WERI-Rb-1 (cell line): ENCODE measurements at regions not wholly inside any gene's neighbourhood (a gene's known extent, or its start where the extent isn't known, plus 50 kb on each side); places are given as distances from the start of the nearest gene placed in this dataset.

Experiments used
- DNase-seq: peaks from one replicate; pipeline ENCODE4 v3.0.0-alpha.2; 2020
- H3K27ac ChIP-seq: fragments of 250-450 bp; sonication (Bioruptor Pico); 2 replicates; pipeline ENCODE4 v1.5.1; 2020; ENCODE audit warnings: mild to moderate bottlenecking, moderate library complexity
- H3K27me3 ChIP-seq: fragments of 250-450 bp; sonication (Bioruptor Pico); 2 replicates; pipeline ENCODE4 v1.5.1; 2021; ENCODE audit warnings: mild to moderate bottlenecking, low read depth, moderate library complexity; ENCODE audit not compliant: insufficient read depth, severe bottlenecking
- H3K36me3 ChIP-seq: fragments of 250-450 bp; sonication (Bioruptor Pico); 2 replicates; pipeline ENCODE4 v1.5.1; 2020; ENCODE audit warnings: mild to moderate bottlenecking, moderate library complexity
- H3K4me3 ChIP-seq: 2 replicates; pipeline ENCODE4 v1.5.1; 2011; ENCODE audit warnings: low read depth, mild to moderate bottlenecking, control low read depth, low read length
- H3K9me3 ChIP-seq: fragments of 250-450 bp; sonication (Bioruptor Pico); 2 replicates; pipeline ENCODE4 v1.5.1; 2021; ENCODE audit warnings: mild to moderate bottlenecking, moderate library complexity; ENCODE audit not compliant: severe bottlenecking
- CTCF ChIP-seq: IDR thresholded peaks from 2 replicates; pipeline ENCODE4 v1.5.1; 2011; ENCODE audit warnings: low read depth, mild to moderate bottlenecking, control low read depth, inconsistent platforms, low read length

GRCh38 chr18:11400703-11401102 lies 208.7 kb upstream of the SLC35G4 start:
- H3K36me3 ChIP-seq = no peaks in the 10 kb centered on the region
- no peak overlapping the region for H3K27ac ChIP-seq
- no peak for TF ChIP-seq CTCF
- no peak overlapping the region for H3K4me3 ChIP-seq
- peaks cover under 1% of the 10 kb centered on the region for H3K27me3 ChIP-seq
- H3K9me3 ChIP-seq = no peaks in the 10 kb centered on the region
- DNase-seq = no peak

- H3K27me3 ChIP-seq = peaks cover 3% of the 10 kb centered on the region
- no peaks in the 10 kb centered on the region for H3K9me3 ChIP-seq
- no peak overlapping the region for H3K27ac ChIP-seq
- DNase-seq = no peak
- TF ChIP-seq CTCF = no peak
- H3K4me3 ChIP-seq = no peak overlapping the region
- H3K36me3 ChIP-seq = no peaks in the 10 kb centered on the region
Measured at GRCh38 chr18:11398625-11399024, 210.8 kb upstream of the SLC35G4 start.

GRCh38 chr18:11392980-11393885 lies 216.2 kb upstream of the SLC35G4 start:
- no peaks in the 10 kb centered on the region for H3K9me3 ChIP-seq
- DNase-seq = no peak
- no peak overlapping the region for H3K4me3 ChIP-seq
- no peaks in the 10 kb centered on the region for H3K36me3 ChIP-seq
- H3K27me3 ChIP-seq = peaks cover 3% of the 10 kb centered on the region
- no peak overlapping the region for H3K27ac ChIP-seq
- no peak for TF ChIP-seq CTCF

- no peak for DNase-seq
- no peak overlapping the region for H3K4me3 ChIP-seq
- H3K27me3 ChIP-seq = peaks cover 3% of the 10 kb centered on the region
- H3K9me3 ChIP-seq = no peaks in the 10 kb centered on the region
- H3K27ac ChIP-seq = no peak overlapping the region
- TF ChIP-seq CTCF = no peak
- no peaks in the 10 kb centered on the region for H3K36me3 ChIP-seq
Measured at GRCh38 chr18:11392292-11392691, 217.1 kb upstream of the SLC35G4 start.

GRCh38 chr18:11391661-11392060 lies 217.7 kb upstream of the SLC35G4 start:
- H3K4me3 ChIP-seq = no peak overlapping the region
- H3K9me3 ChIP-seq = no peaks in the 10 kb centered on the region
- peaks cover 3% of the 10 kb centered on the region for H3K27me3 ChIP-seq
- no peaks in the 10 kb centered on the region for H3K36me3 ChIP-seq
- TF ChIP-seq CTCF = no peak
- no peak for DNase-seq
- no peak overlapping the region for H3K27ac ChIP-seq
